H9 (cell line): ENCODE measurements at regions not wholly inside any gene's neighbourhood (a gene's known extent, or its start where the extent isn't known, plus 50 kb on each side); places are given as distances from the start of the nearest gene placed in this dataset.

Experiments
- DNase-seq: peaks from one replicate; pipeline ENCODE4 v3.0.0-alpha.2; 2017
- H2AFZ ChIP-seq: one replicate; pipeline ENCODE4 v1.6.1; 2013; ENCODE audit warnings: mild to moderate bottlenecking, low read length, control low read depth, moderate library complexity
- H2AK5ac ChIP-seq: 2 replicates; pipeline ENCODE4 v1.6.1; 2013; ENCODE audit warnings: low read length, control low read depth, mixed read lengths; ENCODE audit not compliant: insufficient read length
- H2BK120ac ChIP-seq: one replicate; pipeline ENCODE4 v1.6.1; 2013; ENCODE audit warnings: low read depth, mild to moderate bottlenecking, low read length, control low read depth, inconsistent platforms; ENCODE audit not compliant: poor library complexity, severe bottlenecking
- H2BK12ac ChIP-seq: 2 replicates; pipeline ENCODE4 v1.6.1; 2013; ENCODE audit warnings: low read length, control low read depth, mixed read lengths, low read depth; ENCODE audit not compliant: insufficient read length
- H2BK15ac ChIP-seq: 2 replicates; pipeline ENCODE4 v1.6.1; 2013; ENCODE audit warnings: low read depth, low read length, control low read depth
- H2BK20ac ChIP-seq: one replicate; pipeline ENCODE4 v1.6.1; 2013; ENCODE audit warnings: low read depth, mild to moderate bottlenecking, low read length, control low read depth, inconsistent platforms; ENCODE audit not compliant: poor library complexity, severe bottlenecking
- H2BK5ac ChIP-seq: 2 replicates; pipeline ENCODE4 v1.6.1; 2013; ENCODE audit warnings: low read length, control low read depth, mixed read lengths; ENCODE audit not compliant: insufficient read length
- H3K14ac ChIP-seq: 2 replicates; pipeline ENCODE4 v1.6.1; 2013; ENCODE audit warnings: low read length, control low read depth; ENCODE audit not compliant: insufficient read depth
- H3K18ac ChIP-seq: 2 replicates; pipeline ENCODE4 v1.6.1; 2013; ENCODE audit warnings: low read depth, mild to moderate bottlenecking, mixed read lengths, low read length, control low read depth; ENCODE audit not compliant: insufficient read length
- H3K23ac ChIP-seq: 2 replicates; pipeline ENCODE4 v1.6.1; 2013; ENCODE audit warnings: low read length, control low read depth, mixed read lengths, low read depth; ENCODE audit not compliant: insufficient read length
- H3K23me2 ChIP-seq: 2 replicates; pipeline ENCODE4 v1.6.1; 2013; ENCODE audit warnings: low read depth, mild to moderate bottlenecking, mixed read lengths, low read length, control low read depth; ENCODE audit not compliant: insufficient read length, poor library complexity, severe bottlenecking
- H3K27ac ChIP-seq: 2 replicates; pipeline ENCODE4 v1.5.1; 2013; ENCODE audit warnings: low read length, control low read depth, mixed read lengths, low read depth; ENCODE audit not compliant: insufficient read length
- H3K27me3 ChIP-seq: 2 replicates; pipeline ENCODE4 v1.6.1; 2013; ENCODE audit warnings: low read length, control low read depth, inconsistent platforms; ENCODE audit not compliant: insufficient read depth
- H3K4ac ChIP-seq: 2 replicates; pipeline ENCODE4 v1.6.1; 2013; ENCODE audit warnings: low read depth, mild to moderate bottlenecking, control low read depth, inconsistent platforms, low read length, moderate library complexity
- H3K4me1 ChIP-seq: 2 replicates; pipeline ENCODE4 v1.6.1; 2013; ENCODE audit warnings: low read length, control low read depth, inconsistent platforms; ENCODE audit not compliant: insufficient read depth
- H3K4me2 ChIP-seq: 2 replicates; pipeline ENCODE4 v1.6.1; 2013; ENCODE audit warnings: low read length, control low read depth, mixed read lengths; ENCODE audit not compliant: insufficient read length, insufficient read depth
- H3K56ac ChIP-seq: 2 replicates; pipeline ENCODE4 v1.6.1; 2013; ENCODE audit warnings: low read depth, mild to moderate bottlenecking, mixed read lengths, low read length, control low read depth; ENCODE audit not compliant: insufficient read length
- H3K79me1 ChIP-seq: 2 replicates; pipeline ENCODE4 v1.6.1; 2013; ENCODE audit warnings: low read depth, mild to moderate bottlenecking, moderate library complexity, low read length, control low read depth, inconsistent platforms; ENCODE audit not compliant: insufficient read depth, poor library complexity, severe bottlenecking
- H3K79me2 ChIP-seq: 2 replicates; pipeline ENCODE4 v1.6.1; 2013; ENCODE audit warnings: low read length, control low read depth, inconsistent platforms; ENCODE audit not compliant: insufficient read depth
- H3K9ac ChIP-seq: 2 replicates; pipeline ENCODE4 v1.6.1; 2013; ENCODE audit warnings: low read length, control low read depth, mixed read lengths; ENCODE audit not compliant: insufficient read length; ENCODE audit errors: extremely low read depth
- H3K9me3 ChIP-seq: one replicate; pipeline ENCODE4 v1.6.1; 2013; ENCODE audit warnings: low read depth, low read length, inconsistent platforms; ENCODE audit not compliant: control insufficient read depth
- H3T11ph ChIP-seq: one replicate; pipeline ENCODE4 v1.6.1; 2013; ENCODE audit warnings: mild to moderate bottlenecking, low read length, control low read depth, inconsistent platforms
- H4K20me1 ChIP-seq: one replicate; pipeline ENCODE4 v1.6.1; 2013; ENCODE audit not compliant: control insufficient read depth, insufficient read length, insufficient read depth
- H4K5ac ChIP-seq: 2 replicates; pipeline ENCODE4 v1.6.1; 2013; ENCODE audit warnings: low read depth, mild to moderate bottlenecking, mixed read lengths, low read length, control low read depth; ENCODE audit not compliant: insufficient read length
- H4K8ac ChIP-seq: replicated peaks from 2 replicates; pipeline ENCODE4 v1.6.1; 2013; ENCODE audit warnings: low read length, control low read depth, mixed read lengths, low read depth; ENCODE audit not compliant: insufficient read length
- H4K91ac ChIP-seq: 2 replicates; pipeline ENCODE4 v1.6.1; 2013; ENCODE audit warnings: low read depth, mild to moderate bottlenecking, moderate library complexity, mixed read lengths, low read length, control low read depth; ENCODE audit not compliant: insufficient read length
- H3K27ac Mint-ChIP-seq, 3 experiments: 2 replicates in 2 of 3; 3 replicates in 1 of 3; pipeline ENCODE4 v1.8.0; 2020 to 2021; ENCODE audit warnings: mixed read lengths in 3 of 3, mild to moderate bottlenecking in 1 of 3, moderate library complexity in 1 of 3
- H3K27me3 Mint-ChIP-seq: 2 replicates; pipeline ENCODE4 v1.8.0; 2021; ENCODE audit warnings: low read depth, mild to moderate bottlenecking, moderate library complexity, mixed read lengths
- H3K36me3 Mint-ChIP-seq, 3 experiments: 2 replicates in 2 of 3; 3 replicates in 1 of 3; pipeline ENCODE4 v1.8.0; 2020 to 2021; ENCODE audit warnings: low read depth in 3 of 3, mixed read lengths in 3 of 3; ENCODE audit not compliant: insufficient read depth in 1 of 3
- H3K4me1 Mint-ChIP-seq, 2 experiments: 2 replicates each; pipeline ENCODE4 v1.8.0; 2020; ENCODE audit warnings: mixed read lengths in 2 of 2
- H3K4me3 Mint-ChIP-seq, 2 experiments: 2 replicates in 1 of 2; 3 replicates in 1 of 2; pipeline ENCODE4 v1.8.0; 2020 to 2021; ENCODE audit warnings: mild to moderate bottlenecking in 2 of 2, mixed read lengths in 2 of 2, moderate library complexity in 1 of 2
- H3K9me3 Mint-ChIP-seq, 2 experiments: 2 replicates in 1 of 2; 3 replicates in 1 of 2; pipeline ENCODE4 v1.8.0; 2020; ENCODE audit warnings: mild to moderate bottlenecking in 2 of 2, mixed read lengths in 2 of 2, moderate library complexity in 1 of 2
- TF ChIP-seq, protein P1 (sequence below): fragments of 200-600 bp; sonication (generic); conservative IDR thresholded peaks from 3 replicates; pipeline ENCODE4 v1.8.0; 2021; ENCODE audit warnings: antibody characterized with exemption, mild to moderate bottlenecking

GRCh38 chr6:54013966-54014365 lies 97.3 kb upstream of the MLIP start:
- Histone ChIP-seq H2AFZ (no peak overlapping the region), H3K27ac (no peak overlapping the region), H3K79me2 (no peaks in the 10 kb centered on the region), H3K79me1 (no peaks in the 10 kb centered on the region), H3K9me3 (no peaks in the 10 kb centered on the region), H4K91ac (no peak overlapping the region), H2BK120ac (no peak overlapping the region), H3T11ph (no peak overlapping the region), H3K4me2 (no peak overlapping the region), H3K56ac (no peak overlapping the region), H3K14ac (no peak overlapping the region), H2BK5ac (no peak overlapping the region), H4K8ac (no peak overlapping the region), H2BK20ac (no peak overlapping the region), H2BK12ac (no peak overlapping the region), H3K4me1 (no peaks in the 10 kb centered on the region; the same call in 1 of the 2 replicates), H3K18ac (no peak overlapping the region), H3K27me3 (no peaks in the 10 kb centered on the region), H2AK5ac (no peak overlapping the region), H3K23me2 (no peaks in the 10 kb centered on the region), H2BK15ac (no peak overlapping the region), H3K9ac (no peak overlapping the region), H3K4ac (no peak overlapping the region), H4K5ac (no peak overlapping the region), H3K23ac (no peak overlapping the region), H4K20me1 (no peaks in the 10 kb centered on the region)
- TF ChIP-seq, protein P1, sequence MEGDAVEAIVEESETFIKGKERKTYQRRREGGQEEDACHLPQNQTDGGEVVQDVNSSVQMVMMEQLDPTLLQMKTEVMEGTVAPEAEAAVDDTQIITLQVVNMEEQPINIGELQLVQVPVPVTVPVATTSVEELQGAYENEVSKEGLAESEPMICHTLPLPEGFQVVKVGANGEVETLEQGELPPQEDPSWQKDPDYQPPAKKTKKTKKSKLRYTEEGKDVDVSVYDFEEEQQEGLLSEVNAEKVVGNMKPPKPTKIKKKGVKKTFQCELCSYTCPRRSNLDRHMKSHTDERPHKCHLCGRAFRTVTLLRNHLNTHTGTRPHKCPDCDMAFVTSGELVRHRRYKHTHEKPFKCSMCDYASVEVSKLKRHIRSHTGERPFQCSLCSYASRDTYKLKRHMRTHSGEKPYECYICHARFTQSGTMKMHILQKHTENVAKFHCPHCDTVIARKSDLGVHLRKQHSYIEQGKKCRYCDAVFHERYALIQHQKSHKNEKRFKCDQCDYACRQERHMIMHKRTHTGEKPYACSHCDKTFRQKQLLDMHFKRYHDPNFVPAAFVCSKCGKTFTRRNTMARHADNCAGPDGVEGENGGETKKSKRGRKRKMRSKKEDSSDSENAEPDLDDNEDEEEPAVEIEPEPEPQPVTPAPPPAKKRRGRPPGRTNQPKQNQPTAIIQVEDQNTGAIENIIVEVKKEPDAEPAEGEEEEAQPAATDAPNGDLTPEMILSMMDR = no peak
- H3K9me3 Mint-ChIP-seq = no peaks in the 10 kb centered on the region; a peak in 1 of 5 replicates
- no peak for DNase-seq
- H3K4me1 Mint-ChIP-seq = peaks cover 0 to 3% of the 10 kb centered on the region in 2 experiments; a peak in 1 of 4 replicates
- no peak overlapping the region for H3K27ac Mint-ChIP-seq
- no peaks in the 10 kb centered on the region for H3K27me3 Mint-ChIP-seq
- no peaks in the 10 kb centered on the region; a peak in 1 of 7 replicates for H3K36me3 Mint-ChIP-seq
- no peak overlapping the region for H3K4me3 Mint-ChIP-seq
